ENCODE measurements at regions not wholly inside any gene's neighbourhood (a gene's known extent, or its start where the extent isn't known, plus 50 kb on each side); places are given as distances from the start of the nearest gene placed in this dataset.

GRCh38 chr12:16136219-16136988 is 141.1 kb downstream of the SLC15A5 start:
- Histone ChIP-seq H3K4me1 (ENCODE audit: control insufficient read depth, insufficient read depth, low read depth, low read length) (no peaks in the 10 kb centered on the region), H2AFZ (ENCODE audit: low read depth, low read length) (no peak overlapping the region), H3K27me3 (ENCODE audit: control insufficient read depth in 1 of 2, insufficient read depth in 1 of 2, low read length in 2 of 2) (no peaks in the 10 kb centered on the region), H2BK120ac (ENCODE audit: low read depth, low read length) (no peak overlapping the region), H3K14ac (ENCODE audit: low read length in 2 of 2) (no peak overlapping the region), H2BK15ac (ENCODE audit: low read depth, poor library complexity, severe bottlenecking) (no peak overlapping the region), H3K9ac (ENCODE audit: low read length) (no peak overlapping the region), H3K23ac (ENCODE audit: low read length in 2 of 2) (no peak overlapping the region), H3K36me3 (ENCODE audit: control insufficient read depth in 1 of 2, insufficient read depth in 2 of 2, low read depth in 1 of 2, low read length in 2 of 2) (no peaks in the 10 kb centered on the region), H3K18ac (ENCODE audit: low read depth in 1 of 2, low read length in 2 of 2) (no peak overlapping the region), H4K8ac (ENCODE audit: low read length) (no peak overlapping the region), H2BK5ac (ENCODE audit: low read depth, low read length, poor library complexity, severe bottlenecking) (no peak overlapping the region), H3K4ac (ENCODE audit: low read depth in 1 of 2, low read length in 2 of 2) (no peak overlapping the region), H3K4me2 (ENCODE audit: low read length, poor library complexity, severe bottlenecking) (no peak overlapping the region), H3K9me3 (ENCODE audit: control insufficient read depth, low read length) (peaks cover 88% of the 10 kb centered on the region), H3K27ac (ENCODE audit: low read length, poor library complexity, severe bottlenecking) (no peak overlapping the region), H2BK12ac (ENCODE audit: low read length in 2 of 2) (no peak overlapping the region), H2AK5ac (ENCODE audit: low read length, severe bottlenecking) (no peak overlapping the region), H3K79me1 (replicated peaks; ENCODE audit: low read length, poor library complexity, severe bottlenecking) (no peaks in the 10 kb centered on the region), H4K91ac (ENCODE audit: low read length) (no peak overlapping the region), H3K4me3 (ENCODE audit: insufficient read depth in 1 of 2, low read depth in 1 of 2, low read length in 2 of 2) (no peak overlapping the region)
- no peak for DNase-seq
- WGBS = 89% methylated on average over 5 of the region's 5 CpGs

GRCh38 chr12:16135323-16135722 is 142.2 kb downstream of the SLC15A5 start:
- H3K14ac ChIP-seq (ENCODE audit: low read length in 2 of 2) = no peak overlapping the region
- no peaks in the 10 kb centered on the region for H3K27me3 ChIP-seq (ENCODE audit: control insufficient read depth in 1 of 2, insufficient read depth in 1 of 2, low read length in 2 of 2)
- no peak overlapping the region for H3K23ac ChIP-seq (ENCODE audit: low read length in 2 of 2)
- H2BK12ac ChIP-seq (ENCODE audit: low read length in 2 of 2) = no peak overlapping the region
- no peak overlapping the region for H2BK5ac ChIP-seq (ENCODE audit: low read depth, low read length, poor library complexity, severe bottlenecking)
- H2AK5ac ChIP-seq (ENCODE audit: low read length, severe bottlenecking) = no peak overlapping the region
- peaks cover 86% of the 10 kb centered on the region for H3K9me3 ChIP-seq (ENCODE audit: control insufficient read depth, low read length)
- H4K91ac ChIP-seq (ENCODE audit: low read length) = no peak overlapping the region
- no peak overlapping the region for H3K4ac ChIP-seq (ENCODE audit: low read depth in 1 of 2, low read length in 2 of 2)
- no peaks in the 10 kb centered on the region for H3K4me1 ChIP-seq (ENCODE audit: control insufficient read depth, insufficient read depth, low read depth, low read length)
- no peak overlapping the region for H3K9ac ChIP-seq (ENCODE audit: low read length)
- DNase-seq = no peak
- H3K36me3 ChIP-seq (ENCODE audit: control insufficient read depth in 1 of 2, insufficient read depth in 2 of 2, low read depth in 1 of 2, low read length in 2 of 2) = no peaks in the 10 kb centered on the region
- no peaks in the 10 kb centered on the region for H3K79me1 ChIP-seq (replicated peaks; ENCODE audit: low read length, poor library complexity, severe bottlenecking)
- H3K27ac ChIP-seq (ENCODE audit: low read length, poor library complexity, severe bottlenecking) = no peak overlapping the region
- no peak overlapping the region for H4K8ac ChIP-seq (ENCODE audit: low read length)
- no peak overlapping the region for H2BK15ac ChIP-seq (ENCODE audit: low read depth, poor library complexity, severe bottlenecking)
- H2AFZ ChIP-seq (ENCODE audit: low read depth, low read length) = no peak overlapping the region
- no peak overlapping the region for H3K18ac ChIP-seq (ENCODE audit: low read depth in 1 of 2, low read length in 2 of 2)
- no peak overlapping the region for H3K4me3 ChIP-seq (ENCODE audit: insufficient read depth in 1 of 2, low read depth in 1 of 2, low read length in 2 of 2)
- 53% methylated on average over 1 of the region's 2 CpGs for WGBS
- no peak overlapping the region for H3K4me2 ChIP-seq (ENCODE audit: low read length, poor library complexity, severe bottlenecking)
- H2BK120ac ChIP-seq (ENCODE audit: low read depth, low read length) = no peak overlapping the region

- Histone ChIP-seq H3K23ac (ENCODE audit: low read length in 2 of 2) (no peak overlapping the region), H2BK12ac (ENCODE audit: low read length in 2 of 2) (no peak overlapping the region), H3K18ac (ENCODE audit: low read depth in 1 of 2, low read length in 2 of 2) (no peak overlapping the region), H3K14ac (ENCODE audit: low read length in 2 of 2) (no peak overlapping the region), H3K9ac (ENCODE audit: low read length) (no peak overlapping the region), H3K4ac (ENCODE audit: low read depth in 1 of 2, low read length in 2 of 2) (no peak overlapping the region), H3K4me2 (ENCODE audit: low read length, poor library complexity, severe bottlenecking) (no peak overlapping the region), H4K91ac (ENCODE audit: low read length) (no peak overlapping the region), H3K27me3 (ENCODE audit: control insufficient read depth in 1 of 2, insufficient read depth in 1 of 2, low read length in 2 of 2) (no peaks in the 10 kb centered on the region), H2AK5ac (ENCODE audit: low read length, severe bottlenecking) (no peak overlapping the region), H2BK15ac (ENCODE audit: low read depth, poor library complexity, severe bottlenecking) (no peak overlapping the region), H3K79me1 (replicated peaks; ENCODE audit: low read length, poor library complexity, severe bottlenecking) (no peaks in the 10 kb centered on the region), H2AFZ (ENCODE audit: low read depth, low read length) (no peak overlapping the region), H3K27ac (ENCODE audit: low read length, poor library complexity, severe bottlenecking) (no peak overlapping the region), H2BK120ac (ENCODE audit: low read depth, low read length) (no peak overlapping the region), H2BK5ac (ENCODE audit: low read depth, low read length, poor library complexity, severe bottlenecking) (no peak overlapping the region), H3K4me1 (ENCODE audit: control insufficient read depth, insufficient read depth, low read depth, low read length) (no peaks in the 10 kb centered on the region), H3K36me3 (ENCODE audit: control insufficient read depth in 1 of 2, insufficient read depth in 2 of 2, low read depth in 1 of 2, low read length in 2 of 2) (no peaks in the 10 kb centered on the region), H3K9me3 (ENCODE audit: control insufficient read depth, low read length) (peaks cover 85% of the 10 kb centered on the region), H4K8ac (ENCODE audit: low read length) (no peak overlapping the region), H3K4me3 (ENCODE audit: insufficient read depth in 1 of 2, low read depth in 1 of 2, low read length in 2 of 2) (no peak overlapping the region)
- no peak for DNase-seq
- WGBS = 80% methylated on average over 1 of the region's 1 CpG
These were observed 147.1 kb downstream of the SLC15A5 start for GRCh38 chr12:16130343-16130742.

- WGBS = 72% methylated on average over 4 of the region's 5 CpGs
These were observed 155.5 kb downstream of the SLC15A5 start for GRCh38 chr12:16121953-16122352.

More at GRCh38 chr12:16121953-16122352, 155.5 kb downstream of the SLC15A5 start:
- no peak overlapping the region for H3K4me2 ChIP-seq (ENCODE audit: low read length, poor library complexity, severe bottlenecking)
- H3K9ac ChIP-seq (ENCODE audit: low read length) = no peak overlapping the region
- no peak overlapping the region for H3K23ac ChIP-seq (ENCODE audit: low read length in 2 of 2)
- H2BK5ac ChIP-seq (ENCODE audit: low read depth, low read length, poor library complexity, severe bottlenecking) = no peak overlapping the region
- no peak overlapping the region for H2AFZ ChIP-seq (ENCODE audit: low read depth, low read length)
- H3K14ac ChIP-seq (ENCODE audit: low read length in 2 of 2) = no peak overlapping the region
- no peak overlapping the region for H2AK5ac ChIP-seq (ENCODE audit: low read length, severe bottlenecking)
- no peak overlapping the region for H3K4me3 ChIP-seq (ENCODE audit: insufficient read depth in 1 of 2, low read depth in 1 of 2, low read length in 2 of 2)
- no peaks in the 10 kb centered on the region for H3K27me3 ChIP-seq (ENCODE audit: control insufficient read depth in 1 of 2, insufficient read depth in 1 of 2, low read length in 2 of 2)
- H3K18ac ChIP-seq (ENCODE audit: low read depth in 1 of 2, low read length in 2 of 2) = no peak overlapping the region
- H3K79me1 ChIP-seq (replicated peaks; ENCODE audit: low read length, poor library complexity, severe bottlenecking) = no peaks in the 10 kb centered on the region
- H2BK120ac ChIP-seq (ENCODE audit: low read depth, low read length) = no peak overlapping the region
- H4K91ac ChIP-seq (ENCODE audit: low read length) = no peak overlapping the region
- peaks cover 17% of the 10 kb centered on the region for H3K9me3 ChIP-seq (ENCODE audit: control insufficient read depth, low read length)
- no peak overlapping the region for H2BK12ac ChIP-seq (ENCODE audit: low read length in 2 of 2)
- H2BK15ac ChIP-seq (ENCODE audit: low read depth, poor library complexity, severe bottlenecking) = no peak overlapping the region
- no peak for DNase-seq
- no peaks in the 10 kb centered on the region for H3K4me1 ChIP-seq (ENCODE audit: control insufficient read depth, insufficient read depth, low read depth, low read length)
- H3K4ac ChIP-seq (ENCODE audit: low read depth in 1 of 2, low read length in 2 of 2) = no peak overlapping the region
- no peak overlapping the region for H3K27ac ChIP-seq (ENCODE audit: low read length, poor library complexity, severe bottlenecking)
- no peak overlapping the region for H4K8ac ChIP-seq (ENCODE audit: low read length)
- H3K36me3 ChIP-seq (ENCODE audit: control insufficient read depth in 1 of 2, insufficient read depth in 2 of 2, low read depth in 1 of 2, low read length in 2 of 2) = no peaks in the 10 kb centered on the region
